ENCODE measurements at regions not wholly inside any gene's neighbourhood (a gene's known extent, or its start where the extent isn't known, plus 50 kb on each side); places are given as distances from the start of the nearest gene placed in this dataset.

GRCh38 chr20:4502756-4503155, 183.5 kb upstream of the PRNP start:
- TF ChIP-seq GABPA (IDR thresholded peaks at IDR 0.05; ENCODE audit: low read depth) (no peak), EP300 (IDR thresholded peaks at IDR 0.05; ENCODE audit: borderline replicate concordance in 1 of 2, low read depth in 1 of 2, low read length in 1 of 2) (no peak)
- TF ChIP-seq, protein P1, sequence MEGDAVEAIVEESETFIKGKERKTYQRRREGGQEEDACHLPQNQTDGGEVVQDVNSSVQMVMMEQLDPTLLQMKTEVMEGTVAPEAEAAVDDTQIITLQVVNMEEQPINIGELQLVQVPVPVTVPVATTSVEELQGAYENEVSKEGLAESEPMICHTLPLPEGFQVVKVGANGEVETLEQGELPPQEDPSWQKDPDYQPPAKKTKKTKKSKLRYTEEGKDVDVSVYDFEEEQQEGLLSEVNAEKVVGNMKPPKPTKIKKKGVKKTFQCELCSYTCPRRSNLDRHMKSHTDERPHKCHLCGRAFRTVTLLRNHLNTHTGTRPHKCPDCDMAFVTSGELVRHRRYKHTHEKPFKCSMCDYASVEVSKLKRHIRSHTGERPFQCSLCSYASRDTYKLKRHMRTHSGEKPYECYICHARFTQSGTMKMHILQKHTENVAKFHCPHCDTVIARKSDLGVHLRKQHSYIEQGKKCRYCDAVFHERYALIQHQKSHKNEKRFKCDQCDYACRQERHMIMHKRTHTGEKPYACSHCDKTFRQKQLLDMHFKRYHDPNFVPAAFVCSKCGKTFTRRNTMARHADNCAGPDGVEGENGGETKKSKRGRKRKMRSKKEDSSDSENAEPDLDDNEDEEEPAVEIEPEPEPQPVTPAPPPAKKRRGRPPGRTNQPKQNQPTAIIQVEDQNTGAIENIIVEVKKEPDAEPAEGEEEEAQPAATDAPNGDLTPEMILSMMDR (IDR thresholded peaks at IDR 0.05): no peak

All from SK-N-SH (cell line).